Lower leg skin (tissue), 3 donors: ENCODE measurements at regions not wholly inside any gene's neighbourhood (a gene's known extent, or its start where the extent isn't known, plus 50 kb on each side); places are given as distances from the start of the nearest gene placed in this dataset.

Experiments used
- POLR2A ChIP-seq, 2 donors: fragments of 450-650 bp; IDR thresholded peaks; one replicate each; pipeline ENCODE4 v1.6.1; 2016 to 2017; ENCODE audit warnings: antibody characterized with exemption in 2 of 2, mild to moderate bottlenecking in 1 of 2, moderate library complexity in 1 of 2
- TF ChIP-seq, protein P1 (sequence below), 3 donors: fragments of 450-650 bp; IDR thresholded peaks; one replicate each; pipeline ENCODE4 v1.5.1; 2016; ENCODE audit warnings: antibody characterized with exemption in 3 of 3, mild to moderate bottlenecking in 3 of 3, moderate library complexity in 2 of 3

DNA sequence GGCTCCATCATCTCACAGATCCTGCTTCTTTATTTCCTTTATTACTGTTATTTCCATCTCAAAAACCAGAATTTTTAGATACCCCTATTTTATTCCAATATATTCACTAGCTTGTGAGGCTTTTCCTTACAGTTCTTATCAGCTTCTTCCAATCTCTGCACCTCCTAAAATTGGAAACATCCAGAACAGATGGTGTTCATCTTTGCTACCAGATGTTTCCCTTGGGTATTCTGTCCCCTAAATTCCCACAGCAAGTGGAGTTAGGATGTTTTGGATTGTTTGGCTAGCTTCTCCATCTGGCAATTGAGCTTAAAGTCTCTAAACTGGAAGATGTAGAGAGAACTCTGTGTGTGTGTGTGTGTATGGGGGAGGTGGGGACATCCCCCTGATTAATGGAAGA lies 580.4 kb downstream of the DTWD2 start:
- no peak for TF ChIP-seq POLR2A (IDR thresholded peaks at IDR 0.05)
- TF ChIP-seq, protein P1, sequence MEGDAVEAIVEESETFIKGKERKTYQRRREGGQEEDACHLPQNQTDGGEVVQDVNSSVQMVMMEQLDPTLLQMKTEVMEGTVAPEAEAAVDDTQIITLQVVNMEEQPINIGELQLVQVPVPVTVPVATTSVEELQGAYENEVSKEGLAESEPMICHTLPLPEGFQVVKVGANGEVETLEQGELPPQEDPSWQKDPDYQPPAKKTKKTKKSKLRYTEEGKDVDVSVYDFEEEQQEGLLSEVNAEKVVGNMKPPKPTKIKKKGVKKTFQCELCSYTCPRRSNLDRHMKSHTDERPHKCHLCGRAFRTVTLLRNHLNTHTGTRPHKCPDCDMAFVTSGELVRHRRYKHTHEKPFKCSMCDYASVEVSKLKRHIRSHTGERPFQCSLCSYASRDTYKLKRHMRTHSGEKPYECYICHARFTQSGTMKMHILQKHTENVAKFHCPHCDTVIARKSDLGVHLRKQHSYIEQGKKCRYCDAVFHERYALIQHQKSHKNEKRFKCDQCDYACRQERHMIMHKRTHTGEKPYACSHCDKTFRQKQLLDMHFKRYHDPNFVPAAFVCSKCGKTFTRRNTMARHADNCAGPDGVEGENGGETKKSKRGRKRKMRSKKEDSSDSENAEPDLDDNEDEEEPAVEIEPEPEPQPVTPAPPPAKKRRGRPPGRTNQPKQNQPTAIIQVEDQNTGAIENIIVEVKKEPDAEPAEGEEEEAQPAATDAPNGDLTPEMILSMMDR (IDR thresholded peaks at IDR 0.05), result no peak
